ENCODE measurements at regions not wholly inside any gene's neighbourhood (a gene's known extent, or its start where the extent isn't known, plus 50 kb on each side); places are given as distances from the start of the nearest gene placed in this dataset.

- POLR2A ChIA-PET (ENCODE audit: partially characterized antibody), result no interaction called here
- Histone ChIP-seq H3K14ac (ENCODE audit: insufficient read length) (no peak overlapping the region), H3K79me1 (ENCODE audit: low read depth, low read length) (no peaks in the 10 kb centered on the region), H3K23ac (ENCODE audit: insufficient read length) (no peak overlapping the region), H4K5ac (ENCODE audit: insufficient read length, low read depth, low read length) (no peak overlapping the region), H3K27ac (ENCODE audit: low read depth, low read length) (no peak overlapping the region), H2AK5ac (ENCODE audit: low read depth, low read length) (no peak overlapping the region), H3K9ac (replicated peaks in 1 of 4; ENCODE audit: extremely low read depth in 1 of 4, low read depth in 3 of 4, low read length in 3 of 4) (no peak overlapping the region), H3K56ac (replicated peaks; ENCODE audit: insufficient read length, low read depth, low read length) (no peak overlapping the region), H3K23me2 (ENCODE audit: low read depth, low read length) (no peaks in the 10 kb centered on the region; the same call in 1 of the 2 replicates), H3K79me2 (ENCODE audit: control insufficient read depth in 1 of 2, insufficient read depth in 2 of 2, low read length in 2 of 2) (no peaks in the 10 kb centered on the region), H2BK15ac (ENCODE audit: low read length) (no peak overlapping the region), H2BK5ac (ENCODE audit: low read depth, low read length) (no peak overlapping the region), H3K4ac (replicated peaks; ENCODE audit: insufficient read length, low read depth, low read length) (no peak overlapping the region), H3K4me3 (ENCODE audit: extremely low read depth in 1 of 4, insufficient read depth in 2 of 4, low read depth in 3 of 4, low read length in 4 of 4) (no peak overlapping the region), H3K18ac (ENCODE audit: extremely low read depth, low read length) (no peak overlapping the region), H4K91ac (replicated peaks; ENCODE audit: insufficient read length, low read length) (no peak overlapping the region), H3K36me3 (ENCODE audit: control insufficient read depth in 2 of 4, insufficient read depth in 4 of 4, low read length in 3 of 4) (no peaks in the 10 kb centered on the region; a peak in 1 of 8 replicates), H2BK12ac (ENCODE audit: low read depth, low read length) (no peak overlapping the region), H3K27me3 (replicated peaks in 1 of 4; ENCODE audit: control insufficient read depth in 3 of 4, extremely low read depth in 1 of 4, insufficient read depth in 3 of 4, low read length in 3 of 4) (no peaks in the 10 kb centered on the region), H3K9me3 (ENCODE audit: insufficient read depth in 2 of 2, low read depth in 1 of 2, low read length in 1 of 2) (peaks cover 4 to 10% of the 10 kb centered on the region in 2 experiments; a peak in 2 of 4 replicates), H2AFZ (ENCODE audit: low read length) (no peak overlapping the region), H2BK20ac (ENCODE audit: low read length) (no peak overlapping the region), H3K4me2 (ENCODE audit: insufficient read depth in 1 of 2, low read depth in 2 of 2, low read length in 2 of 2) (no peak overlapping the region), H4K20me1 (replicated peaks in 1 of 2; ENCODE audit: control insufficient read depth in 1 of 2, insufficient read depth in 2 of 2, low read length in 2 of 2) (no peaks in the 10 kb centered on the region), H3K4me1 (replicated peaks in 1 of 4; ENCODE audit: control insufficient read depth in 3 of 4, insufficient read depth in 4 of 4, low read length in 3 of 4) (no peaks in the 10 kb centered on the region), H2BK120ac (replicated peaks; ENCODE audit: low read depth, low read length) (no peak overlapping the region), H4K8ac (ENCODE audit: extremely low read depth, insufficient read depth, low read length) (no peak overlapping the region)
- FAIRE-seq (no peak), DNase-seq (ENCODE audit: low read depth in 1 of 2, low spot score in 2 of 2) (no peak)
- TF ChIP-seq CHD2 (IDR thresholded peaks at IDR 0.05; ENCODE audit: low read length) (no peak), ZNF274 (IDR thresholded peaks at IDR 0.05; ENCODE audit: borderline replicate concordance, extremely low read depth, low read length) (no peak), SAP30 (IDR thresholded peaks at IDR 0.05; ENCODE audit: insufficient read depth, insufficient replicate concordance, low read length) (no peak), TBP (IDR thresholded peaks at IDR 0.05; ENCODE audit: low read depth, low read length) (no peak), MAX (IDR thresholded peaks at IDR 0.05) (no peak), CTCF (IDR thresholded peaks at IDR 0.05; ENCODE audit: control extremely low read depth in 1 of 3, insufficient read depth in 1 of 3, low read depth in 1 of 3, low read length in 3 of 3) (no peak), NANOG (IDR thresholded peaks at IDR 0.05; ENCODE audit: insufficient read depth, low read depth, low read length, poor library complexity, severe bottlenecking) (no peak), JUN (IDR thresholded peaks at IDR 0.05; ENCODE audit: low read depth, low read length) (no peak), BACH1 (IDR thresholded peaks at IDR 0.05; ENCODE audit: low read length) (no peak), TAF1 (IDR thresholded peaks at IDR 0.05; ENCODE audit: low read depth, low read length) (no peak), NRF1 (IDR thresholded peaks at IDR 0.05; ENCODE audit: low read depth, low read length) (no peak)
- CTCF ChIA-PET (ENCODE audit: partially characterized antibody), result interaction anchor here (1.5 to 1.6 kb wide), 2 partner anchors 10 to 49 kb away, joined by 3 read pairs; no protein-coding TSS in a partner anchor
- WGBS, 2 experiments (ENCODE audit: extremely low coverage in 1 of 2, insufficient coverage in 1 of 2, insufficient read length in 1 of 2, insufficient replicate concordance in 2 of 2, low coverage in 1 of 2, low lambda C conversion rate in 2 of 2, missing lambda C conversion rate in 1 of 2), result 93% methylated on average over 3 of the region's 3 CpGs; no CpG with 5 or more reads in 1 of the 2 experiments
Measured at GRCh38 chr12:127861406-127861805, 405.6 kb upstream of the TMEM132C start.
